B cell (primary cell): ENCODE measurements at regions not wholly inside any gene's neighbourhood (a gene's known extent, or its start where the extent isn't known, plus 50 kb on each side); places are given as distances from the start of the nearest gene placed in this dataset.

Source experiments
- ATAC-seq: fragments of 200-7000 bp; cut with Tn5 transposase; one replicate; pipeline ENCODE4 v1.10.0; 2021; ENCODE audit warnings: low read depth, mild to moderate bottlenecking, moderate number of reproducible peaks, moderate library complexity
- CTCF ChIA-PET: fragments of 350-600 bp; sonication (Branson Sonifier 250); formaldehyde crosslinking; loops from one replicate; lab custom pipeline; 2021; ENCODE audit warnings: antibody characterized with exemption, inconsistent platforms; lab: Charles Lee
- POLR2A ChIA-PET: fragments of 350-600 bp; sonication (Branson Sonifier 250); formaldehyde crosslinking; loops from one replicate; lab custom pipeline; 2021; ENCODE audit warnings: antibody characterized with exemption; lab: Charles Lee
- DNase-seq: peaks from one replicate; pipeline ENCODE4 v3.0.0; 2013
- H2AFZ ChIP-seq: 2 replicates; pipeline ENCODE4 v1.6.1; 2012; ENCODE audit warnings: mild to moderate bottlenecking, low read depth, low read length; ENCODE audit not compliant: insufficient read depth, poor library complexity, severe bottlenecking
- H3K27ac ChIP-seq, 2 donors: 1 replicate in 1 of 2; 2 replicates in 1 of 2; pipeline ENCODE4 v1.5.1; 2012 to 2013; ENCODE audit warnings: low read length in 2 of 2, mild to moderate bottlenecking in 2 of 2, moderate library complexity in 1 of 2
- H3K27me3 ChIP-seq, 4 experiments: fragments of 200-600 bp in 1 of 4; sonication (generic) in 1 of 4; replicated peaks in 1 of 4; 1 replicate in 2 of 4; 2 replicates in 2 of 4; pipeline versions ENCODE4 v1.6.1 to v1.7.0; 2013 to 2016; ENCODE audit warnings: low read length in 3 of 4, mild to moderate bottlenecking in 2 of 4, mixed read lengths in 1 of 4, moderate library complexity in 1 of 4; ENCODE audit not compliant: insufficient read depth in 4 of 4, control insufficient read depth in 3 of 4; ENCODE audit errors: control extremely low read depth in 1 of 4
- H3K36me3 ChIP-seq, 2 experiments: replicated peaks in 1 of 2; 1 replicate in 1 of 2; 2 replicates in 1 of 2; pipeline versions ENCODE4 v1.6.1 to v1.7.1; 2013; ENCODE audit warnings: low read length in 1 of 2; ENCODE audit not compliant: insufficient read depth in 2 of 2, control insufficient read depth in 1 of 2; ENCODE audit errors: control extremely low read depth in 1 of 2, extremely low read depth in 1 of 2
- H3K4me1 ChIP-seq, 2 donors: fragments of 200-600 bp in 1 of 2; sonication (generic) in 1 of 2; 1 replicate in 1 of 2; 2 replicates in 1 of 2; pipeline versions ENCODE4 v1.5.1 to v1.6.1; 2013 to 2017; ENCODE audit warnings: low read length in 2 of 2; ENCODE audit not compliant: control insufficient read depth in 2 of 2, insufficient read depth in 2 of 2
- H3K4me2 ChIP-seq: replicated peaks from 2 replicates; pipeline ENCODE3; 2012; ENCODE audit warnings: mild to moderate bottlenecking, low read depth, low read length; ENCODE audit not compliant: poor library complexity, severe bottlenecking
- H3K4me3 ChIP-seq, 5 experiments: fragments of 200-600 bp in 1 of 5; sonication (generic) in 1 of 5; 1 replicate in 3 of 5; 2 replicates in 2 of 5; pipeline versions ENCODE4 v1.5.1 to v1.7.0; 2011 to 2016; ENCODE audit warnings: low read length in 4 of 5, mild to moderate bottlenecking in 4 of 5, low read depth in 2 of 5, control low read depth in 1 of 5, moderate library complexity in 1 of 5; ENCODE audit not compliant: insufficient read depth in 1 of 5; ENCODE audit errors: control extremely low read depth in 1 of 5, extremely low read depth in 1 of 5
- H3K79me2 ChIP-seq: fragments of 200-600 bp; sonication (generic); one replicate; pipeline ENCODE4 v1.6.0; 2016; ENCODE audit warnings: low read length; ENCODE audit not compliant: control insufficient read depth, insufficient read depth
- H3K9ac ChIP-seq: fragments of 200-600 bp; sonication (generic); 2 replicates; pipeline ENCODE4 v1.6.1; 2017; ENCODE audit warnings: mild to moderate bottlenecking, low read length, moderate library complexity
- H3K9me3 ChIP-seq, 3 donors: one replicate each; pipeline versions ENCODE4 v1.6.1 to v1.7.1; 2013; ENCODE audit warnings: low read length in 2 of 3; ENCODE audit not compliant: control insufficient read depth in 2 of 3, insufficient read depth in 1 of 3; ENCODE audit errors: control extremely low read depth in 1 of 3
- H4K20me1 ChIP-seq: 2 replicates; pipeline ENCODE4 v1.6.0; 2012; ENCODE audit warnings: mild to moderate bottlenecking, low read length; ENCODE audit not compliant: insufficient read depth, control insufficient read depth, poor library complexity, severe bottlenecking
- H3K27ac Mint-ChIP-seq: one replicate; pipeline ENCODE4 v1.8.0; 2021; ENCODE audit warnings: mixed read lengths
- H3K27me3 Mint-ChIP-seq: one replicate; pipeline ENCODE4 v1.8.0; 2021; ENCODE audit warnings: mixed read lengths
- H3K4me1 Mint-ChIP-seq: one replicate; pipeline ENCODE4 v1.8.0; 2021; ENCODE audit warnings: mixed read lengths
- H3K4me3 Mint-ChIP-seq: one replicate; pipeline ENCODE4 v1.8.0; 2021; ENCODE audit warnings: mixed read lengths
- H3K9me3 Mint-ChIP-seq: one replicate; pipeline ENCODE4 v1.8.0; 2022; ENCODE audit warnings: mixed read lengths; ENCODE audit not compliant: insufficient read depth
- CTCF ChIP-seq: fragments of 200-600 bp; IDR thresholded peaks from one replicate; pipeline ENCODE4 v1.8.0; 2022; ENCODE audit warnings: antibody characterized with exemption, mild to moderate bottlenecking
- EZH2 ChIP-seq: IDR thresholded peaks from 2 replicates; pipeline ENCODE4 v1.6.1; 2012; ENCODE audit warnings: borderline replicate concordance, low read depth, mild to moderate bottlenecking, moderate library complexity, low read length; ENCODE audit not compliant: insufficient read depth, poor library complexity, severe bottlenecking
- WGBS: methylation state at CpG from one replicate; pipeline ENCODE4 v1.1.5; 2013; ENCODE audit warnings: missing lambda C conversion rate; ENCODE audit not compliant: insufficient coverage; 5-methylcytosine and 5-hydroxymethylcytosine counted together
- intact Hi-C: fragments of 100-400 bp; cut with micrococcal nuclease; formaldehyde crosslinking; loops from one replicate; pipeline ENCODE4 v1.10.0; 2022

GRCh38 chr9:121566481-121567465 is 67.1 kb upstream of the GGTA1 start:
- Histone ChIP-seq H3K4me1 (no peaks in the 10 kb centered on the region), H3K4me2 (no peak overlapping the region), H4K20me1 (no peaks in the 10 kb centered on the region), H3K27ac (no peak overlapping the region), H3K36me3 (no peaks in the 10 kb centered on the region), H3K9me3 (no peaks in the 10 kb centered on the region), H3K9ac (no peak overlapping the region), H2AFZ (no peak overlapping the region), H3K4me3 (no peak overlapping the region), H3K79me2 (no peaks in the 10 kb centered on the region), H3K27me3 (no peaks in the 10 kb centered on the region)
- 87% methylated on average over 23 of the region's 27 CpGs for WGBS
- no peak for TF ChIP-seq EZH2
- no peak for TF ChIP-seq CTCF
- H3K27me3 Mint-ChIP-seq: peaks cover 32% of the 10 kb centered on the region
- ATAC-seq: no peak
- ChIA-PET CTCF (interaction anchor here (1.4 kb wide), 1 partner anchor 16 kb away, joined by 4 read pairs; no protein-coding TSS in a partner anchor), POLR2A (no interaction called here)
- H3K27ac Mint-ChIP-seq: no peak overlapping the region
- no peak for DNase-seq
- no peaks in the 10 kb centered on the region for H3K9me3 Mint-ChIP-seq
- H3K4me3 Mint-ChIP-seq: no peak overlapping the region
- no peaks in the 10 kb centered on the region for H3K4me1 Mint-ChIP-seq
- intact Hi-C loops: no loop called here
